GM19035 (cell line): ENCODE measurements at regions not wholly inside any gene's neighbourhood (a gene's known extent, or its start where the extent isn't known, plus 50 kb on each side); places are given as distances from the start of the nearest gene placed in this dataset.
A peak's percentile ranks its signal among the peaks of the same experiment; 100 is the strongest.

Source experiments
- ATAC-seq: cut with Tn5 transposase; IDR thresholded peaks from one replicate; pipeline ENCODE4 v1.9.1; 2021; ENCODE audit not compliant: unreplicated experiment

GRCh38 chr3:17806876-17807275 is 64.4 kb upstream of the TBC1D5 start:
- no peak for ATAC-seq

DNA sequence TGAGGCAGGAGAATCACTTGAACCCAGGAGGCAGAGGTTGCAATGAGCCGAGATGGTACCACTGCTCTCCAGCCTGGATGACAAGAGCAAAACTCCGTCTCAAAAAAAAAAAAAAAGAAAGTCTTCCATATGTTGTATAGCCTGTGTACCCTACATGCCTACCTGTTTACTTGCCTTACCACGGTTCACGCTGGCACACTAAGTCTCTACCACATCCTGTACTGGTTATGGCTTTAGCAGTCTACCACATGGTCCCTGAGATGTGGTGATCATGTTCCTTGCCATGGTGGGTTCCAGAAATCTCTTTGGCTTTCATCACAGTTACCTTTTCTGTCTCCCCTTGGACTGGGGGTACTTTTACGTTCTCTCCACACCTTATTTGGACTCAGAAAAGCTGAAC is 63.8 kb upstream of the TBC1D5 start:
- ATAC-seq, result no peak

DNA sequence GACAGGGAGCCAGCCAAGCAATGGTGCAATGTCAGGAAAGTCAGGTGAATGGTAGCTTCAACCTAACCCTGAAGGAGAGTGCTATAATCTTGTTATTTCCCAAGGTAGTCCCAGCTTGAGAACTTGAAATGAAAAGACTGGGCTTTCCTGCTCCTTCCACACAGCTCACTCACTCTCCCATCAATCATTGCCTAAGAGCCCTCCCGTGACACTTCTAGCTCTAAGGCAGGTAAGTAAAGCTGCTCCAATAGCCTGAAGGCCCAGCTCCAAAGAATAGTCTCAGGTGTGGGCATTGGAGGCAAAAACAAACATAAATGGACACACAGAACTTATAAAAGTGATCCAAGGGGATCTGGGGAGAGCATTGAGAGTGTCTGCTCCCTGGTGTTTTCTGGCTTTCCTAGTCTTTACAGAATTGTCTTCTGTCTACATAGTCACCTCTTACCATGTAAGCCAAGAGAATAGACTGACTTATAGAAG is 63.1 kb upstream of the TBC1D5 start:
- no peak for ATAC-seq

DNA sequence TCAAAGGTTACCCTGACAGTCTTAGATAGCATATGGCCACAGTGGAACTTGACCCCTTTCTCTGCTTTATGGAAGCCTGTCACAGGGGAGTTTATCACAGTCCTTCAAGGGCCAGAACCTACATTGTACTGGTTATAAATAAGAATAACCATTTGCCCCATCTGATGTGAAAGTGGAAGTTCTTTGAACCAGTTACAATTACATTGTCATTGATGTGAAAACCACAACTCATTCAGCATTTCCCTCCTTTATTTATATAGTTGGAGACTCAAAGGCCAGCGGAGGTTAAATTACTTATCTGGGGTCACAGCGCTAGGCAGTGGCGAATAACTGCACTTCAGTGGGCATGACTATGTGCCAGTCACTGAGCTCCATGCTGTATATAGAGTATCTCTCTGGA is 60.5 kb upstream of the TBC1D5 start:
- ATAC-seq, result peak; percentile 54

GRCh38 chr3:17801131-17801530 is 58.7 kb upstream of the TBC1D5 start:
- ATAC-seq, result no peak

DNA sequence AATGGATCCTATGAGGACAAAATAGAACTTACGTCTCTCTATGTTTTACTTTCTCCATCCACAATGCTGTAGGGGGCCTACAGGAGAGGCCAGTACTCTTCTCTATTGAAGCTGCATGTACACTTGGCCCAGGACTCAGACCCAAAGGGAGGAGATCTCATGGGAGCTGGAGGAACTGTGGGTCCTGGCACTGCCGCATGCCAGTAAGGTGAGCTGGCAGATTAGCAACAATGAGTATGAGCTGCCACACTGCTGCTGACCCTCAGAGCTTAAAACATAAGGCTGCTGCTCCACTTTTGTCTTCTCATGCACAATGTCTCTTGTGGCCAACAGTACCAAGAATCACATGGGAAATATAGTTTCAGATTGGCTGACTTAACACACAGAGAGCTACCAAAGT is 57.8 kb upstream of the TBC1D5 start:
- no peak for ATAC-seq

DNA sequence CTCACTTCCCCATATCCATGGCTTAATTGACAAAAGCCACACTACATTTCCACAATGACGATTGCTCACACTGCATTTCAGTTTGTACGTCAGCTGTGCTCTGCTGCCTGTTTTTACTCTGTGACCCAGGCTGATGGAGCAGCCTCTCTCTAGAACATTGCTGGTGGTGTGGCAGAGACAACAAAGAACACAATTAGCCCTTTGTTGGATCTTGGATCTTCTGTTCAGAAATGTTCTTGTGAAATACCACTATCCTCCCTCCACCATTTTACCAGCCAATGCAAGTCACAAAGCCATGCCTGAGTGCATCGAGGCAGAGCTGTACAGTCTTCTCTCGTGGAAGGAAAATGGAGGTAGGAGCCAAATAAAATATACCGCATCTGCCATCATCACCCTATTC is 56.9 kb upstream of the TBC1D5 start:
- ATAC-seq, result no peak

DNA sequence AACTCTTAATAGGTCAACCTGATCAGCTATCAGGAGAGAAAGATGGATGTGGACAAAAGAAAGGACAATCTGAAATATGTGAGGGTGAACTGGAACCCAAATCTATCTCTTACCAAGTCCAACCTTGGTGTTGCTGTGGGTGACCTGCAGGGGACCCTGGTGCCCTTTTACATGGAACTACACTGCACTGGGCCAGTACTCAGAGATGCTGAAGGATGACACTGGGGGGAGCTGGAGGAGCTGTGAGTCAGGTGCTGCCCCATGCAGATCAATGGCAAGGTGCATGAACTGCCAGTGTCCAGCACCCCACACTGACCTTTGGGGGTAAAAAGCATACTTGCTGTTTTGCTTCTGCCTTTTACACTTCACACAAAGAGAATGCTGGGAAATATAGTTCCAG is 55.6 kb upstream of the TBC1D5 start:
- ATAC-seq, result no peak

- no peak for ATAC-seq
Observed at GRCh38 chr3:17795711-17796110, 53.3 kb upstream of the TBC1D5 start.

- no peak for ATAC-seq
Observed at GRCh38 chr3:17795280-17795679, 52.8 kb upstream of the TBC1D5 start.

- ATAC-seq, result no peak
Observed at GRCh38 chr3:17793542-17794195, 51.2 kb upstream of the TBC1D5 start.
